Common myeloid progenitor, CD34-positive (primary cell): ENCODE measurements at regions not wholly inside any gene's neighbourhood (a gene's known extent, or its start where the extent isn't known, plus 50 kb on each side); places are given as distances from the start of the nearest gene placed in this dataset.
A peak's percentile ranks its signal among the peaks of the same experiment; 100 is the strongest.
"Not testable (repeated sequence)": the region's sequence is repeated elsewhere in the genome, so short reads cannot be mapped to it uniquely, and the experiment has no call there.

ENCODE experiments used
- CTCF ChIA-PET: fragments of 350-600 bp; sonication (Branson Sonifier 250); formaldehyde crosslinking; loops from one replicate; lab custom pipeline; 2021; ENCODE audit warnings: antibody characterized with exemption; lab: Charles Lee
- POLR2A ChIA-PET: fragments of 350-600 bp; sonication (Branson Sonifier 250); formaldehyde crosslinking; loops from one replicate; lab custom pipeline; 2021; ENCODE audit warnings: antibody characterized with exemption; lab: Charles Lee
- DNase-seq, 3 donors: peaks; one replicate each; pipeline versions ENCODE4 v3.0.0 to v3.0.0-alpha.2; 2013
- H3K27ac ChIP-seq, 2 experiments: 1 replicate in 1 of 2; 2 replicates in 1 of 2; pipeline ENCODE4 v1.7.0; 2013; ENCODE audit warnings: inconsistent platforms in 2 of 2, low read length in 2 of 2, mild to moderate bottlenecking in 2 of 2, low read depth in 1 of 2, moderate library complexity in 1 of 2; ENCODE audit not compliant: severe bottlenecking in 2 of 2, insufficient read depth in 1 of 2, poor library complexity in 1 of 2
- H3K27me3 ChIP-seq, 5 experiments: replicated peaks in 2 of 5; 1 replicate in 3 of 5; 2 replicates in 2 of 5; pipeline versions ENCODE4 v1.6.1 to v1.7.0; 2013; ENCODE audit warnings: low read length in 4 of 5, mild to moderate bottlenecking in 2 of 5, moderate library complexity in 2 of 5, inconsistent platforms in 1 of 5; ENCODE audit not compliant: insufficient read depth in 5 of 5, control insufficient read depth in 4 of 5
- H3K36me3 ChIP-seq, 4 experiments: 1 replicate in 2 of 4; 2 replicates in 2 of 4; pipeline versions ENCODE4 v1.6.1 to v1.7.0; 2013; ENCODE audit warnings: low read length in 3 of 4, control low read depth in 1 of 4, mild to moderate bottlenecking in 1 of 4; ENCODE audit not compliant: control insufficient read depth in 4 of 4, insufficient read depth in 4 of 4
- H3K4me1 ChIP-seq, 4 experiments: 1 replicate in 3 of 4; 2 replicates in 1 of 4; pipeline versions ENCODE4 v1.6.1 to v1.7.1; 2013; ENCODE audit warnings: low read length in 3 of 4, mild to moderate bottlenecking in 3 of 4, control low read depth in 1 of 4, inconsistent platforms in 1 of 4, moderate library complexity in 1 of 4; ENCODE audit not compliant: control insufficient read depth in 4 of 4, insufficient read depth in 4 of 4; ENCODE audit errors: control extremely low read depth in 1 of 4
- H3K4me3 ChIP-seq, 7 experiments: 1 replicate in 4 of 7; 2 replicates in 3 of 7; pipeline versions ENCODE4 v1.5.1 to v1.7.0; 2013; ENCODE audit warnings: mild to moderate bottlenecking in 7 of 7, low read length in 6 of 7, moderate library complexity in 6 of 7, inconsistent platforms in 2 of 7, low read depth in 2 of 7, control low read depth in 1 of 7; ENCODE audit not compliant: insufficient read depth in 4 of 7, control insufficient read depth in 1 of 7; ENCODE audit errors: extremely low read depth in 1 of 7
- H3K9me3 ChIP-seq, 5 experiments: 1 replicate in 4 of 5; 2 replicates in 1 of 5; pipeline versions ENCODE4 v1.6.1 to v1.7.1; 2013; ENCODE audit warnings: low read length in 4 of 5, mild to moderate bottlenecking in 2 of 5, inconsistent platforms in 1 of 5, low read depth in 1 of 5, moderate library complexity in 1 of 5; ENCODE audit not compliant: control insufficient read depth in 4 of 5, insufficient read depth in 2 of 5; ENCODE audit errors: control extremely low read depth in 1 of 5
- WGBS: methylation state at CpG from one replicate; pipeline ENCODE4 v1.1.5; 2013; ENCODE audit not compliant: insufficient coverage; 5-methylcytosine and 5-hydroxymethylcytosine counted together

- H3K36me3 ChIP-seq, result no peaks in the 10 kb centered on the region
- no peaks in the 10 kb centered on the region for H3K27me3 ChIP-seq
- CTCF ChIA-PET, result no interaction called here
- H3K4me3 ChIP-seq, result no peak overlapping the region
- 100% methylated on average over 2 of the region's 3 CpGs for WGBS
- H3K4me1 ChIP-seq, result no peaks in the 10 kb centered on the region
- no peaks in the 10 kb centered on the region for H3K9me3 ChIP-seq
- POLR2A ChIA-PET, result no interaction called here
- DNase-seq, result no peak
- H3K27ac ChIP-seq, result no peak overlapping the region
Measured at GRCh38 chr2:189308056-189308790, 128.7 kb upstream of the COL5A2 start.

GRCh38 chr2:189309331-189309730 is 129.8 kb upstream of the COL5A2 start:
- Histone ChIP-seq H3K4me3 (no peak overlapping the region), H3K4me1 (no peaks in the 10 kb centered on the region), H3K36me3 (no peaks in the 10 kb centered on the region), H3K27me3 (no peaks in the 10 kb centered on the region), H3K9me3 (no peaks in the 10 kb centered on the region), H3K27ac (no peak overlapping the region)
- CTCF ChIA-PET, result no interaction called here
- POLR2A ChIA-PET, result no interaction called here
- peak in 1 of 3 donors; percentile 4 for DNase-seq
- WGBS, result 91% methylated on average over 3 of the region's 4 CpGs

GRCh38 chr2:189312211-189312610 is 129.1 kb upstream of the WDR75 start:
- Histone ChIP-seq H3K27ac (no peak overlapping the region), H3K27me3 (no peaks in the 10 kb centered on the region), H3K4me3 (no peak overlapping the region), H3K9me3 (no peaks in the 10 kb centered on the region), H3K36me3 (no peaks in the 10 kb centered on the region), H3K4me1 (no peaks in the 10 kb centered on the region)
- 93% methylated on average over 13 of the region's 13 CpGs for WGBS
- CTCF ChIA-PET, result no interaction called here
- no peak for DNase-seq
- POLR2A ChIA-PET, result no interaction called here

GRCh38 chr2:189312643-189313042 is 128.6 kb upstream of the WDR75 start:
- Histone ChIP-seq H3K4me3 (no peak overlapping the region), H3K27ac (no peak overlapping the region), H3K36me3 (no peaks in the 10 kb centered on the region), H3K4me1 (no peaks in the 10 kb centered on the region), H3K27me3 (no peaks in the 10 kb centered on the region), H3K9me3 (no peaks in the 10 kb centered on the region)
- DNase-seq, result no peak
- WGBS, result 100% methylated on average over 3 of the region's 4 CpGs
- POLR2A ChIA-PET, result no interaction called here
- CTCF ChIA-PET, result no interaction called here

GRCh38 chr2:189318761-189319160 is 122.5 kb upstream of the WDR75 start:
- Histone ChIP-seq H3K4me1 (no peaks in the 10 kb centered on the region), H3K27me3 (no peaks in the 10 kb centered on the region), H3K27ac (no peak overlapping the region), H3K9me3 (no peaks in the 10 kb centered on the region), H3K36me3 (no peaks in the 10 kb centered on the region), H3K4me3 (no peak overlapping the region)
- no peak for DNase-seq
- ChIA-PET CTCF (no interaction called here), POLR2A (no interaction called here)
- WGBS, result no CpG with 5 or more reads among the region's 1 CpG

GRCh38 chr2:189319424-189319823 is 121.8 kb upstream of the WDR75 start:
- POLR2A ChIA-PET, CTCF ChIA-PET: not testable (repeated sequence)
- WGBS, result 96% methylated on average over 10 of the region's 11 CpGs

GRCh38 chr2:189327879-189328847 is 113.1 kb upstream of the WDR75 start:
- Histone ChIP-seq H3K27ac (no peak overlapping the region), H3K27me3 (no peaks in the 10 kb centered on the region), H3K4me1 (no peaks in the 10 kb centered on the region), H3K9me3 (no peaks in the 10 kb centered on the region), H3K4me3 (no peak overlapping the region), H3K36me3 (no peaks in the 10 kb centered on the region)
- no peak for DNase-seq
- POLR2A ChIA-PET, result no interaction called here
- CTCF ChIA-PET, result interaction anchor here (0.6 kb wide), 1 partner anchor 49 kb away, joined by 4 read pairs; no protein-coding TSS in a partner anchor
- WGBS, result 83% methylated on average over 2 of the region's 2 CpGs

More at GRCh38 chr2:189319424-189319823, 121.8 kb upstream of the WDR75 start:
- not testable (repeated sequence) for H3K9me3 ChIP-seq, H3K27ac ChIP-seq, H3K4me3 ChIP-seq, H3K4me1 ChIP-seq, H3K27me3 ChIP-seq, H3K36me3 ChIP-seq, DNase-seq
